NCI-H2029 treated with DMSO at 0.1 percent for 48 hours (cell line): ENCODE measurements at regions not wholly inside any gene's neighbourhood (a gene's known extent, or its start where the extent isn't known, plus 50 kb on each side); places are given as distances from the start of the nearest gene placed in this dataset.
"Not testable (repeated sequence)": the region's sequence is repeated elsewhere in the genome, so short reads cannot be mapped to it uniquely, and the experiment has no call there.

Experiments
- DNase-seq: peaks from one replicate; lab custom pipeline; 2025; lab: John Stamatoyannopoulos, UW

GRCh38 chr3:150302246-150302645 lies 105.9 kb upstream of the TSC22D2 start:
- DNase-seq: no peak

DNA sequence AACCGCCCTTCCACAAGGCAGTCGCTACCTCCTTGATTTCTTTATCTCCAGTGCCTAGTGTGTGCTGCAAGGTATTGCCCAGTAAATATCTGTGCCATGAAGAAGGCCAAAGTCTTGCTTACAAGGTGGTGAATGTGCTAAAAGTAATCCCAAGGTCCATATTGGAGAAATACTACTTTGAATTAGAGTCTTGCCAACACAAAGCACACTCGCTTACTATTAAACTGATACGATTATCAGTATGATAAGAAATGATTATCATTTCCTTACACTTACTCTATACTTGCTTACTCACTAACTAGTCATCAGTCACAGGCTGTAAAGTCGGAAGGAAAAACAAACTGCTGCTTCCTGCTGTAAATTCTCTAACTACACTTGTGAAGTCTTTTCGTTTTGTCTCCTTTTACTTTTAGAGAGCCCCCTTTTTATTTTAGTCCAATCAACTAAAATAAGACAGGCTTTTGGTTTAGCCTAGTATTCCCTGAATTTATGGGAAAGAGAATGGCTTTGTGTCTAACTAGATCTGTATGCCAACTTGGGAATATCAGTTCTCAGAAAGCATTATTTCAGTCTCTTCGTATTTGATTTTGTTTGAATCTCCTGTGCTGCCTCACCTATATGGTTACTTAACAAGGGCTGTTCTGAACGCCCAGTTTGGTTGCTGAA lies 107.1 kb upstream of the TSC22D2 start:
- no peak for DNase-seq

- DNase-seq: no peak
These were observed 107.7 kb upstream of the TSC22D2 start for GRCh38 chr3:150300388-150300787.

GRCh38 chr3:150299201-150299600 lies 108.9 kb upstream of the TSC22D2 start:
- DNase-seq: no peak

GRCh38 chr3:150296966-150297365 lies 111.1 kb upstream of the TSC22D2 start:
- no peak for DNase-seq

- no peak for DNase-seq
These were observed 111.9 kb upstream of the TSC22D2 start for GRCh38 chr3:150296123-150296735.

- no peak for DNase-seq
These were observed 114.6 kb upstream of the TSC22D2 start for GRCh38 chr3:150293401-150294001.

GRCh38 chr3:150292891-150293290 lies 115.2 kb upstream of the TSC22D2 start:
- no peak for DNase-seq

DNA sequence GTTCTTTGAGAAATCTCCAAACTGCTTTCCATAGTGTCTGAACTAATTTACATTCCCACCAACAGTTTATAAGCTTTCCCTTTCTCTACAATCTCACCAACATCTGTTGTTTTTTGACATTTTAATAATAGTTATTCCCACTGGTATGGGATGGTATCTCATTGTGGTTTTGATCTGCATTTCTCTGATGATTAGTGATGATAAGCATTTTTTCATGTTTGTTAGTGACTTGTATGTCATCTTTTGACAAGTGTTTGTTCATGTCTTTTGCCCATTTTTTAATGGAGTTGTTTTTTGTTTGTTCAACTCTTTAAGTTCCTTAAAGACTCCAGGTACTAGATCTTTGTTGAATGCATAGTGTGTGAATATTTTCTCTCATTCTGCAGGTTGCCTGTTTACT lies 116.6 kb upstream of the TSC22D2 start:
- no peak for DNase-seq

- DNase-seq: peak; percentile 6
These were observed 121.5 kb upstream of the TSC22D2 start for GRCh38 chr3:150286390-150287147.

DNA sequence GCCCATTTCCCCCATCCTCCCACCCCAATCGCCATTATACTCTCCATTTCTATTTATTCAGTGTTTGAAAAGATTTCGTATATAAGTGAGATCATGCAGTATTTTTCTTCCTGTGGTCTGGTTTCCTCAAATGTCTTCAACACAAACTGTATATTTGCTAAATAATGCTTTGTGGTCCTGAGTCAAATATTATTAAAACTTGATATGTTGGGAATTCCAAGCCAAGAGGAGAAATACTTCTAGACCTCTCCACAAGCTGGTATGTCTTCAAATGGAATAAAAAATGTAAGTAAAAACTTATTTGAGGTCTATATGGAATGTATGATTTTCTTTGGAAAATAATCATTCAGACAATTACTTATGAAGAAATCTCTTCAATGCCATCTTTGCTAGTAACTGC lies 122.5 kb upstream of the TSC22D2 start:
- DNase-seq: no peak

DNA sequence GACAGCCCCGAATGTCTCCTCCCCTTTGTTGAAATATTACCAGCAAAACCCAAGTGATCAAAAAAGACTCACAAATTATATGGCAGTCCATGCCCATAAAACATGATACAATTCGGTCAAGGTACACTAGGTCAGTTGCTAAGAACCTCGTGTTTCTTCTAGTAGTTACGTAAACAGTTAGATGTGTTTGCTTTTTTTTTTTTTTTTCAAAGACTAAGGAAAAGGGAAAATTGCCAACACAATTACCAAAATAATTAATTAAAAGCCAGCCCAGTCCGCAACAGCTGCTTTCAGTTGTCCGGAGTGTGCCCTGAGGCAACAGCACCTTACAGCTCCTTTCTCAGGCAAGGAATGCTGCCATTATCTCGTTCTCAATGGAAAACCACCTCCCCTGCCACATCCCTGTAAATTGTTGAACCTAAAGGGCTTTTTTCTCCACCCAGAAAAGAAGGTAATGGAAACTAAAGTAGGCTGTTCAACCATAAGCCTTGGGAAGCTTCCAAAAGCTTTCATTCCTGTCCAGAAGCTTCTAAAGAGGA lies 129.2 kb upstream of the TSC22D2 start:
- no peak for DNase-seq

GRCh38 chr3:150278195-150278594 lies 129.9 kb upstream of the TSC22D2 start:
- DNase-seq: no peak

DNA sequence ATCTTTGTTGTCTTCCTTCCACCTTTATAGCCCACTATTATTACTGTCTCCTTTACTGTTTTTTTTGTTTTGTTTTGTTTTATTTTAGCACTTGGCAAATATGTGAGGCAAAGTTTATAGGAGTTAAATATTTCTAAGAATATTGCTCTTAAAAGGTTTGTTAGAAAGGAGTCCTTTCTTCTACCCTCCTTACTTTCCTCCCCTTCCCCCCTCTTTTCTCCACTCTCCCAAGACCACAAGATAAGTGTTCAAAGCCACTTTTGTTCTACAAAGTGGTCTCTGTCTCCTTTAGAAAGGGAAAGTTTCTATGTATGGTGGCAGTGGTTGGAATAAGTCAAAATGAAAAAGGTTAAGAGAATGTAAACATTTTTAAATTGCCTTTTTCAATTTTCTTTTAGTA lies 130.7 kb upstream of the TSC22D2 start:
- no peak for DNase-seq

- DNase-seq: no peak
These were observed 132.2 kb upstream of the TSC22D2 start for GRCh38 chr3:150275941-150276340.

DNA sequence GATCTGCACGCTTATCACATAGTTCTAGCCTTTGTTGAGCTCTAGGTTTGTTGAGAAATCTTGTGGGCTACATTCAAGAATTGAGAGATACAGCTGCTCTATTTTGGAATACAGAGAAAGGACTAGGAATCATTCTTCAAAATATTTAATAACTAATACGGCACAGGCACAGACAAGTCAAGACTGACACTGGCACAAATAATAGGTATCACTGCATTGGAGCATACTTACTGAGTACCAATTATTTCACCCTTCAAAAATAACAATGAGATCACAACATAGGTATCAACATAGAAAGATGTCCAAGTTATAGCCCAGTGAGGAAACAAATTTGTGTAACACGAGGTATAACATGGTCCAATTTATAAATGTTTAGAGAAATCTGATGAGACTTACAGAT lies 133.7 kb upstream of the TSC22D2 start:
- no peak for DNase-seq

GRCh38 chr3:150273396-150273795 lies 134.7 kb upstream of the TSC22D2 start:
- no peak for DNase-seq

- DNase-seq: no peak
These were observed 136.5 kb upstream of the TSC22D2 start for GRCh38 chr3:150271591-150271960.

DNA sequence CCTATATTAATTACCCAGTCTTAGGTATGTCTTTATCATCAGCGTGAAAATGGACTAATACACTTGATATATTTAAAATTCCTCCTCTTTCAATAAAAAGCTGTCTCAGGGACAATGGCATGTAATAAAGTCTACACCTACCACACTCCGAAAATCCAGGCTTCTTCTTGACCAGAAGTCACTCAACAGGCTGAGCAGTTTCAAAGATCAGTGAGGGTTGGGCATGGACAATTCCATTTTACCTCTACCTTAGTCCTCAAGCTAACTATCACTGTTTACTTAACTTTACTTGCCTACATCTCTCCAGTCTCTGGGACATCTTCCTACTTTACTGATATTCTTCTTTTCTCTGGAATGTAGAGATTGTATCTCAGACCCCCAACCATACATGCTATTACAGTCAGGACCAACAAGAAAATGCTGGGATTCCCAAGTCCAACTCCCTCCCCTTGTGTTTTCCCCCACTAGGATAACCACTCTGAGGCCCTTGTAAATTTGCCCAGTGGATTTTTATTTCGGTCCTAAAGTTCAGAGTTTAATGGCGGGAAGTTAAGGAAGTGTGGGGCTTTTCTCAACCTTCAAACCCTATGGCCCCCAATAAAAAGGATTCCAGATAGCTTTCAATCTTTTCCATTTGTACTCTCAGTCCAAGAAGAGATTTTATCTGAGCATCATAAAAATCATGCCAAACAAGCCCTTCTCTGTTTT lies 137.1 kb upstream of the TSC22D2 start:
- no peak for DNase-seq

GRCh38 chr3:150270444-150270843 lies 137.7 kb upstream of the TSC22D2 start:
- DNase-seq: not testable (repeated sequence)

DNA sequence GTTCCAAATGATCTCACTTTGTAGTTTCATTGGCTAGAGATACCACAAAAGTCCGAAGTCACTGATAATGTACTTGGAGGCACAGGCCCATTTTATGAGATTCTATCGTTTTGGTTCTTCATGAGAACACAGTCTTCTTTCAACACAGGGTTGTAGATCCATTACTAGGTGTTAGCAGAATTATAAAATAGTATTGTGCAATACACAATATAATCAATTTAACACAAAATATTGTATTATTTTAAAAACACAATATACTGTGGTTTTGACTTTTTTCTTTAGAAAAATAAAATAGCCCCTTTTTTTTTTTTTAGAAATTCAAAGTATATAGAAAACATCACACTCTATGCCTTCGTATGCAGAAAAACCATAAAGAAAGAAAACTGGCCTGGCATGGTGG lies 138.6 kb upstream of the TSC22D2 start:
- no peak for DNase-seq
